ENCODE measurements at regions not wholly inside any gene's neighbourhood (a gene's known extent, or its start where the extent isn't known, plus 50 kb on each side); places are given as distances from the start of the nearest gene placed in this dataset.

DNA sequence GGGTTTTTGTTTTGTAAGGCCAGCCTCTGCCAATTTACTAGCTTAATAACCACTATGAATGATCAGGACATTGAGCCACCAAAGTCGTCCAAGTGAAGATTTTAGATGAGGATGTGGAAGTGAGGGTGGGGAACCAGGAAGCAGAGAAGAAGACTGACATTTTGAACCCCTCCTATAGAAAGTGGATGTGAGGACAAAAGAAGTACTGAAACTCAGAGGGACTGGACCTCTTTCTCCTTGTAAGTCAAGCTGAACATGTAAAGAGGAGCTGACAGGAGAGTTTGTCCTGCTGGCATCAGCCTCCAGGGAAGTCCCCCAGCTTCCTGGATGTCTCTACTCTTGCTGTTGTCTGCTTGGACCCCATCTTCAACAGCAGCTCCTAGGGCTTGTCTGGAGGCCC is 338.2 kb upstream of the NCAM1 start:
- TF ChIP-seq, protein P1, sequence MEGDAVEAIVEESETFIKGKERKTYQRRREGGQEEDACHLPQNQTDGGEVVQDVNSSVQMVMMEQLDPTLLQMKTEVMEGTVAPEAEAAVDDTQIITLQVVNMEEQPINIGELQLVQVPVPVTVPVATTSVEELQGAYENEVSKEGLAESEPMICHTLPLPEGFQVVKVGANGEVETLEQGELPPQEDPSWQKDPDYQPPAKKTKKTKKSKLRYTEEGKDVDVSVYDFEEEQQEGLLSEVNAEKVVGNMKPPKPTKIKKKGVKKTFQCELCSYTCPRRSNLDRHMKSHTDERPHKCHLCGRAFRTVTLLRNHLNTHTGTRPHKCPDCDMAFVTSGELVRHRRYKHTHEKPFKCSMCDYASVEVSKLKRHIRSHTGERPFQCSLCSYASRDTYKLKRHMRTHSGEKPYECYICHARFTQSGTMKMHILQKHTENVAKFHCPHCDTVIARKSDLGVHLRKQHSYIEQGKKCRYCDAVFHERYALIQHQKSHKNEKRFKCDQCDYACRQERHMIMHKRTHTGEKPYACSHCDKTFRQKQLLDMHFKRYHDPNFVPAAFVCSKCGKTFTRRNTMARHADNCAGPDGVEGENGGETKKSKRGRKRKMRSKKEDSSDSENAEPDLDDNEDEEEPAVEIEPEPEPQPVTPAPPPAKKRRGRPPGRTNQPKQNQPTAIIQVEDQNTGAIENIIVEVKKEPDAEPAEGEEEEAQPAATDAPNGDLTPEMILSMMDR (IDR thresholded peaks at IDR 0.05; ENCODE audit: low read depth, low read length, poor library complexity, severe bottlenecking), result no peak
- TF ChIP-seq EZH2phosphoT487 (IDR thresholded peaks at IDR 0.05; ENCODE audit: borderline replicate concordance, low read length), result no peak

All from DOHH2 (cell line).